ENCODE measurements at regions not wholly inside any gene's neighbourhood (a gene's known extent, or its start where the extent isn't known, plus 50 kb on each side); places are given as distances from the start of the nearest gene placed in this dataset.

GRCh38 chr12:42648061-42648460 is 58.5 kb upstream of the PRICKLE1 start:
- no peak for DNase-seq

GRCh38 chr12:42643881-42644579 is 54.5 kb upstream of the PRICKLE1 start:
- DNase-seq = no peak

GRCh38 chr12:42641221-42641885 is 51.8 kb upstream of the PRICKLE1 start:
- DNase-seq = no peak

- no peak for DNase-seq
Measured at GRCh38 chr12:42640391-42640790, 50.8 kb upstream of the PRICKLE1 start.

- DNase-seq = no peak
Measured at GRCh38 chr12:42639556-42639955, 50.0 kb upstream of the PRICKLE1 start.

Data from NCI-H1930 (cell line).